ENCODE measurements at regions not wholly inside any gene's neighbourhood (a gene's known extent, or its start where the extent isn't known, plus 50 kb on each side); places are given as distances from the start of the nearest gene placed in this dataset.

GRCh38 chr3:55172913-55173312 is 245.1 kb upstream of the LRTM1 start:
- DNase-seq, result no peak

DNA sequence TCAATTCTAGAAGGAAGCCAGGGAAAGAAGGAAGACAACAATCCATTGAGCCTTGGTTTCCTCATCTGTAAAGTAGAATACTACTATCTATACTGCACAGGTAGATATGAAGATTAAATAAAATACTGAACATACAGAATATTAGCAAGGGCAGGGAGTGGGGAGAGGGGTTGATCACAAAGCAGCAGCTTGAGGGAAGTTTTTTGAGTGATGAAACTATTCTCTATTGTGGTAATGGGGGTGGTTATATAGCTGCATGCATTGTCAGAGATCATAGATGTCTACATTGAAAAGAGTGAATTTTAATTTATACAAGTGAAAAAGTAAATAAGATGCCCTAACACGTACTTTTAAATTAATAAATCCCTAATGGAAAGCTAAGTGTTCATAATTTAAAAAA is 242.6 kb upstream of the LRTM1 start:
- no peak for DNase-seq

- DNase-seq, result no peak
Measured at GRCh38 chr3:55169608-55170072, 241.8 kb upstream of the LRTM1 start.

GRCh38 chr3:55169161-55169560 is 241.3 kb upstream of the LRTM1 start:
- DNase-seq, result no peak

DNA sequence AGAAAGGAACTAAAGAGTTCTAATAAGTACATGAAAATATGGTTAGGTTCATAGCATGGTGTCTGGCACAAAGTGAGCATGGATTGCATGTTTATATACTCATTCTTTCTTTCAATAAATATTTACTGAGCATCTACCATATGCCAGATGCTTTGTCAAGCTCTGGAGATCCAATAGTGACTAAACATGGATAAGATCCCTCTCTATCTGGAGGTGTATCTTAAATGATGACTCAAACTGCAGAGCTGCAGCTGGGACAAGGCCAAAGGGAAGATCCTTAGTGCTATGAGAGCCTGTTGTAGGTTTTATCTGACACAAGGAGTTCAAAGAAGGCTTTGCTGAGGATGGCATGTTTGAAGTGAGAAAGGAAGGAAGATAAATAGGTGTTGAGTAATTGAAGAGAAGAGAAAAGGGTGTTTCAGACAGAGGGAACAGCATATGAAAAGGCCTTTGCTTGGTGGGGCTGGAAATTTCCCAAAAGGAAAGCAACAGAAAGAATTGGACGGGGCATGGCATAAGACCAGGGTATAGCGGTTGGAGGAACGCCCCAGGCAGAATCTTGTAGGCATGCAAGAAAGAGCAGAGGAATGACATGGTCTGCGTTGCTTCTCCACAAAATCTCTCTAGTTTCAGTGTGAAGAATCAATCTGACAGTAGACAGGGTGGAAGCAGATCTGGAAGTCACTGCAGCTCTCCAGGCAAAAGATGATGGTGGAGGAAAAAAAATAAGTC is 239.9 kb upstream of the LRTM1 start:
- DNase-seq, result no peak

GRCh38 chr3:55166576-55167555 is 239.0 kb upstream of the LRTM1 start:
- no peak for DNase-seq

DNA sequence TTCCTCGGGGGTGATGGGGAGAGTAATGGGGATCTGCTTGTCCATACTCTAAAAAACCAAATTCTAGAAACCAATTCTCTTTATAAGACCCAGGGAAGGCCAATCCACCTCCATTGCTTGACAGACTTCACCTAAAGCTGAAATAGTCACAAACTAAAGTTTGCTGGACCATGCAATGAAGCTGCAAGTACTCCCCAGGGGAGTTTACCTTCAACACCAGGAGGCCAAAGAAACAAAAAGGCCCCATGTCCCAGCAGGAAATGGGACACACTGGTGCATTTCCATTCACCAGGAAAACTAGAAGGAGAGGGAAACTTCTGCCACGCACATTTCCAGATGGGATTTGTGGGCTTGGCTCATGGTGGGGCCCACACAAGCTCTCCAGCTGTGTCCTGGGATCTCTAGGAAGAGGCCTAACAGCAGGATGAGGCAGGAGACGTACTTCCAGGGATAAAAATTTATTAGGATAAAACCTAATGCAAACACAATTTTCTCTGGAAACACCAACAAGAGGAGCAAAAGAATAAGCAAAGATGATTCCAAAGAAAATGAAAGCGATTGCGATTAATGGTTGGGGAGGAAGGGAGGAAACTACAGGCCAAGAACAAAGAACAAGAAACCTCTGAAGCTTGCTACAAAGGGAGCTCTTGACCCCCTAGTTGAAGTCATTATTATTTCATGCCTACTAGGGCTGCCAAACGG is 238.0 kb upstream of the LRTM1 start:
- DNase-seq, result no peak

- no peak for DNase-seq
Measured at GRCh38 chr3:55165278-55165677, 237.4 kb upstream of the LRTM1 start.

- DNase-seq, result no peak
Measured at GRCh38 chr3:55164876-55165275, 237.0 kb upstream of the LRTM1 start.

GRCh38 chr3:55164191-55164590 is 236.3 kb upstream of the LRTM1 start:
- DNase-seq, result no peak

DNA sequence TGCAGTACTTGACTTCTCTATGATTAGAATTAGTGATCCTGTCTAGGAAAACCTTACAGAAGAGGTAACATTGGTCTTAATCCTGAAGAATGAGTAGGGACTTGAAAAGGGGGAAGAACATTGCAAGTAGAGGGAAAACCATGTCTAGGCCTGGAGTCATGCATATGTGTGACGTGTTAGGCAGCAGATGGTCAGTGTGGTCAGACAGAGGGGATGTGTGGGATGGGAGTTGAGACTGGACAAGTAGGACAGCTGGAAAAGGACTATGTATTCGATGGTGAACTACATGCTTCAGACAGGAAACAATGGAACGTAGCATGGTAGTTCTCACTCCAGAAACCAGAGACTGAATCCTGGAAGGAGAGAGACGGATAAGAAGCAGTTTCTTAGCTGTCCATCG is 235.6 kb upstream of the LRTM1 start:
- no peak for DNase-seq

DNA sequence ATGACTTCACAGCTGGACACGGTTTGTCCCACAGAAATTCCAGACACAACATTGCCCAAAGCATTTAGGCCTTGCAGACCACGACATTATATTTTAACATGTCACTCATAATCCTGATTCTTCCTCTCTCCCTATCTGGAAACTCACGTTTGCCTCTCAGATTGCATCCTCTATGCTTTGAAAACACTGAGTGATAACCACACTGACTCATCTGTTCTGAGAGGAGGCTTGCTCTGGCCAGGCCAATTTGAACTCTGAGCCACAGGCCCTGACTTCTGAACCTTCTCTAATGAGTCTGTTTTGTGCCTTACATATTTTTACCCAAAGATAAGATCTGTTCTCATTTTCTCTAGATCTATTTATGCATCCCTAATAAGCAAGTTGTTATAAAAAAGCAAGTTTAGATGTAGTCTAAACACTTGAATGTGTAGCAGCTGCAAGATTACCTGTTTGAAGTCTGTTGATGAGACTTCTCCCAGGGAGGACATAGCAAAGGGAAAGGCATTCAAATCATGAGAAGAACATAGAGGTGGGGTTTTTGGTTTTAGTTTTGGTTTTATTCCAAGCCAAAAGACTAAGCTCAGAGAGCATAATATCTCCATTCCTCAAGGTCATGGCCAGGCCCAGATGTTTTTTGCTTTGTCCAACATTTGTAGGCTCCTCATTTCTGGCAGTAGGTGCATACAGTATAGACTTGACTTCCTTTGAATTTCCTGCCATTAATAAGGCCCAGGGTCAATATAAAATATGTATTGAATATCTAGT is 234.4 kb upstream of the LRTM1 start:
- no peak for DNase-seq

- DNase-seq, result no peak
Measured at GRCh38 chr3:55161231-55161630, 233.4 kb upstream of the LRTM1 start.

GRCh38 chr3:55160241-55160983 is 232.6 kb upstream of the LRTM1 start:
- no peak for DNase-seq

DNA sequence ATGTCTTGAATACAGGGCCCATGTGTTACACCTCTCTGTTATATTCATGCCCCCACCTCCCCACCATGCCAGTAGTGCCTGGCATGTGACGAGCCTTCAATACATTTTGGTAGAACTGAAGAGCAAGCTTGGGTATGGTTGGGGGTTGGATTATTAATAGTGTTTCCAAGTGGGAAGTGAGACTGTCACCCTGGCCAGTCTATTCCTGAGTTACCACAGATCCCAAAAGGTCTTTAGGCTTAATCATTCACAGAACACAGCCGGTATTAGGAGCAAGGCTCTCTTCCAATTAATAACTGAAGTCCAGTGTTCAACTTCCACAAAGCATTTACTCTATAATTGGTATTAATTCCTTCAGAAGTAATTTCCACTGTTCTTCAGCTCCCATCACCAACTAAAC is 231.9 kb upstream of the LRTM1 start:
- DNase-seq, result no peak

GRCh38 chr3:55159016-55159415 is 231.2 kb upstream of the LRTM1 start:
- DNase-seq, result no peak

DNA sequence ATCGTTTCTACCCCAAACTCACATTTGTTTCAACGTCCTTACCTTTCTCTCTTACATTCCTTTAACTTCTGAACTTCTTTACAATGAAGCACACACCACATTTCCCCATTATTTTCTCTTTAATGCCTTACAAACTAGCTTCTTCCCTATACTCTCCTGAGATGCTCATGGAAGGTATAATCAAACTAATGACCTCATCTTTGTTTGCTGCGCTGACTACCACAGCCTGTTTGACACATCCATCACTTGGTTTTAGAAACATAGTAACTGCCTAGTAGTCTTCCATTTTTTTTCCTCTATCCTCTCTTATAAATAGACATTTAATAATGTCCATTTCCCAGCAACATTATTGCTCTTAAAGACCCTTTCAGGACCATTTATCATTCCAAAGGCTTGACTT is 230.5 kb upstream of the LRTM1 start:
- DNase-seq, result no peak

DNA sequence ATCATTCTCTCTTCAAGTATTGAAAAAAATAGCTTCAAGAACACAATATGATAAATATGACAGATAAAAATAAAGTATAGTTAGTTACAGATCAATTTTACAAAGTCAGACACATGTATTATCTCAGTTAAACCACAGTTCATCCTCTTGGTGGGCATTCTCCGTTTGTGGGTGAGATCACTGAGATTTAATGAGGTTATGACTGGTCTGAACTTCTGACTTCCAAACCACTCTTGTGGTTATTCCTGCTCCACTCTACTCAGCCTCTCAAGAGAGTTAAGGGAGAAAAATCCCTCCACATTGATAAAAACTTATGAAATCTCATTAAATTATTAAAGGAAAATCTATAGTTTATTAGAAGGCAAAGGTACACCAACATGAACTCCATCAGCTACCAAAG is 229.9 kb upstream of the LRTM1 start:
- DNase-seq, result no peak

- no peak for DNase-seq
Measured at GRCh38 chr3:55156851-55157650, 229.2 kb upstream of the LRTM1 start.

GRCh38 chr3:55147856-55148720 is 220.2 kb upstream of the LRTM1 start:
- no peak for DNase-seq
